Endodermal cell (in vitro differentiated cells): ENCODE measurements at regions not wholly inside any gene's neighbourhood (a gene's known extent, or its start where the extent isn't known, plus 50 kb on each side); places are given as distances from the start of the nearest gene placed in this dataset.

Experiments
- DNase-seq: peaks from one replicate; pipeline ENCODE4 v3.0.0-alpha.2; 2017
- H3K27ac ChIP-seq: 2 replicates; pipeline ENCODE4 v1.5.1; 2013; ENCODE audit warnings: mild to moderate bottlenecking, low read depth, low read length, moderate library complexity
- H3K27me3 ChIP-seq: 2 replicates; pipeline ENCODE4 v1.6.1; 2013; ENCODE audit warnings: mild to moderate bottlenecking, low read length, moderate library complexity; ENCODE audit not compliant: insufficient read depth, control insufficient read depth, poor library complexity, severe bottlenecking
- H3K36me3 ChIP-seq: 2 replicates; pipeline ENCODE4 v1.7.0; 2013; ENCODE audit warnings: mild to moderate bottlenecking, low read length, moderate library complexity; ENCODE audit not compliant: control insufficient read depth, insufficient read depth
- H3K4me1 ChIP-seq: one replicate; pipeline ENCODE4 v1.7.0; 2013; ENCODE audit warnings: low read length; ENCODE audit not compliant: control insufficient read depth, insufficient read depth
- H3K4me3 ChIP-seq: 2 replicates; pipeline ENCODE4 v1.5.1; 2013; ENCODE audit warnings: mild to moderate bottlenecking, low read length, moderate library complexity
- H3K9ac ChIP-seq: 2 replicates; pipeline ENCODE4 v1.6.1; 2013; ENCODE audit warnings: mild to moderate bottlenecking, low read length, moderate library complexity; ENCODE audit not compliant: poor library complexity, severe bottlenecking; ENCODE audit errors: extremely low read depth
- H3K9me3 ChIP-seq: 2 replicates; pipeline ENCODE4 v1.6.1; 2013; ENCODE audit warnings: mild to moderate bottlenecking, low read length, moderate library complexity; ENCODE audit not compliant: control insufficient read depth
- H3K27ac Mint-ChIP-seq: 2 replicates; pipeline ENCODE4 v1.8.0; 2020; ENCODE audit warnings: mixed read lengths
- H3K27me3 Mint-ChIP-seq: 2 replicates; pipeline ENCODE4 v1.8.0; 2021; ENCODE audit warnings: mild to moderate bottlenecking, mixed read lengths; ENCODE audit not compliant: insufficient read depth
- H3K36me3 Mint-ChIP-seq: 2 replicates; pipeline ENCODE4 v1.8.0; 2020; ENCODE audit warnings: low read depth, mixed read lengths
- H3K4me1 Mint-ChIP-seq: 2 replicates; pipeline ENCODE4 v1.8.0; 2020; ENCODE audit warnings: mixed read lengths
- H3K4me3 Mint-ChIP-seq: 2 replicates; pipeline ENCODE4 v1.8.0; 2020; ENCODE audit warnings: mild to moderate bottlenecking, moderate library complexity, mixed read lengths
- H3K9me3 Mint-ChIP-seq: 2 replicates; pipeline ENCODE4 v1.8.0; 2020; ENCODE audit warnings: mild to moderate bottlenecking, mixed read lengths
- WGBS, 2 experiments: methylation state at CpG; one replicate each; pipeline versions ENCODE4 v1.1.5 to v1.1.7; 2013; ENCODE audit warnings: missing lambda C conversion rate in 2 of 2, mixed read lengths in 1 of 2; ENCODE audit not compliant: insufficient coverage in 1 of 2, insufficient read length in 1 of 2; 5-methylcytosine and 5-hydroxymethylcytosine counted together
- TF ChIP-seq, protein P1 (sequence below): fragments of 200-600 bp; sonication (generic); conservative IDR thresholded peaks from 2 replicates; pipeline ENCODE4 v1.5.0; 2021; ENCODE audit warnings: antibody characterized with exemption, mild to moderate bottlenecking

DNA sequence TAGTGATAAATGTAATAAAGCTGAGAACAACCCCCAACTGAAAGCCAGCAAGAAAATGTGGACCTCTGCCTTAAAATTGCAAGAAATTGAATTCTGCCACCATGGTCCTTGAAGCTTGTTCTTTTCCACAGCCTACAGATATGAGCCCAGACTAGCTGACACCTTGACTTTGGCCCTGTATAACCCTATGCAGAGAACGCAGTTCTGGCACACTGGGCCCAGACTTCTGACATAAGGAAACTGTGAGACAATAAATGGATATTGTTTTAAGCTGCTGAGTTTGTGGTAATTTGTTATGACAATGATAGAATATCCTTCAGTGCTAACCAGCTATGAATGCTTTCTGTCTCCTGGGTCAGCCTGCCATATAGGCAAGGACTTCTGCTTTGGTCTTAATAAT is 315.6 kb upstream of the RIOK2 start:
- H3K27me3 ChIP-seq: no peaks in the 10 kb centered on the region
- Mint-ChIP-seq H3K9me3 (no peaks in the 10 kb centered on the region), H3K4me1 (peaks cover 7% of the 10 kb centered on the region), H3K27me3 (no peaks in the 10 kb centered on the region), H3K4me3 (no peak overlapping the region), H3K27ac (no peak overlapping the region), H3K36me3 (no peaks in the 10 kb centered on the region)
- H3K27ac ChIP-seq: no peak overlapping the region
- no peak overlapping the region for H3K9ac ChIP-seq
- no peak for DNase-seq
- no peaks in the 10 kb centered on the region for H3K9me3 ChIP-seq
- WGBS, 2 experiments: 98% methylated on average over 1 of the region's 1 CpG; no CpG with 5 or more reads in 1 of the 2 experiments
- H3K4me1 ChIP-seq: peaks cover 6% of the 10 kb centered on the region
- no peaks in the 10 kb centered on the region for H3K36me3 ChIP-seq
- no peak overlapping the region for H3K4me3 ChIP-seq
- TF ChIP-seq, protein P1, sequence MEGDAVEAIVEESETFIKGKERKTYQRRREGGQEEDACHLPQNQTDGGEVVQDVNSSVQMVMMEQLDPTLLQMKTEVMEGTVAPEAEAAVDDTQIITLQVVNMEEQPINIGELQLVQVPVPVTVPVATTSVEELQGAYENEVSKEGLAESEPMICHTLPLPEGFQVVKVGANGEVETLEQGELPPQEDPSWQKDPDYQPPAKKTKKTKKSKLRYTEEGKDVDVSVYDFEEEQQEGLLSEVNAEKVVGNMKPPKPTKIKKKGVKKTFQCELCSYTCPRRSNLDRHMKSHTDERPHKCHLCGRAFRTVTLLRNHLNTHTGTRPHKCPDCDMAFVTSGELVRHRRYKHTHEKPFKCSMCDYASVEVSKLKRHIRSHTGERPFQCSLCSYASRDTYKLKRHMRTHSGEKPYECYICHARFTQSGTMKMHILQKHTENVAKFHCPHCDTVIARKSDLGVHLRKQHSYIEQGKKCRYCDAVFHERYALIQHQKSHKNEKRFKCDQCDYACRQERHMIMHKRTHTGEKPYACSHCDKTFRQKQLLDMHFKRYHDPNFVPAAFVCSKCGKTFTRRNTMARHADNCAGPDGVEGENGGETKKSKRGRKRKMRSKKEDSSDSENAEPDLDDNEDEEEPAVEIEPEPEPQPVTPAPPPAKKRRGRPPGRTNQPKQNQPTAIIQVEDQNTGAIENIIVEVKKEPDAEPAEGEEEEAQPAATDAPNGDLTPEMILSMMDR: no peak

GRCh38 chr5:97499605-97500004 is 316.6 kb upstream of the RIOK2 start:
- Histone ChIP-seq H3K9me3 (no peaks in the 10 kb centered on the region), H3K36me3 (no peaks in the 10 kb centered on the region), H3K4me1 (peaks cover 3% of the 10 kb centered on the region), H3K27ac (no peak overlapping the region), H3K9ac (no peak overlapping the region), H3K27me3 (no peaks in the 10 kb centered on the region), H3K4me3 (no peak overlapping the region)
- Mint-ChIP-seq H3K9me3 (no peaks in the 10 kb centered on the region), H3K4me1 (peaks cover 4% of the 10 kb centered on the region), H3K4me3 (no peak overlapping the region), H3K27me3 (no peaks in the 10 kb centered on the region), H3K27ac (no peak overlapping the region), H3K36me3 (no peaks in the 10 kb centered on the region)
- DNase-seq: no peak
- TF ChIP-seq, protein P1: no peak
- 94 to 100% methylated on average over 5 of the region's 6 CpGs for WGBS, 2 experiments

- Mint-ChIP-seq H3K4me1 (peaks cover 6% of the 10 kb centered on the region), H3K9me3 (no peaks in the 10 kb centered on the region), H3K36me3 (no peaks in the 10 kb centered on the region), H3K4me3 (no peak overlapping the region), H3K27ac (no peak overlapping the region), H3K27me3 (no peaks in the 10 kb centered on the region)
- Histone ChIP-seq H3K27me3 (no peaks in the 10 kb centered on the region), H3K9ac (no peak overlapping the region), H3K4me3 (no peak overlapping the region), H3K36me3 (no peaks in the 10 kb centered on the region), H3K9me3 (no peaks in the 10 kb centered on the region), H3K27ac (no peak overlapping the region), H3K4me1 (no peaks in the 10 kb centered on the region)
- TF ChIP-seq, protein P1: no peak
- WGBS, 2 experiments: 50% methylated on average over 2 of the region's 3 CpGs; no CpG with 5 or more reads in 1 of the 2 experiments
- DNase-seq: no peak
Observed at GRCh38 chr5:97501286-97501964, 318.4 kb upstream of the RIOK2 start.
